Tibial nerve (tissue), 3 donors: ENCODE measurements at regions not wholly inside any gene's neighbourhood (a gene's known extent, or its start where the extent isn't known, plus 50 kb on each side); places are given as distances from the start of the nearest gene placed in this dataset.

Experiments used
- POLR2A ChIP-seq, 2 donors: fragments of 450-650 bp; IDR thresholded peaks; one replicate each; pipeline ENCODE4 v1.6.1; 2017; ENCODE audit warnings: antibody characterized with exemption in 2 of 2, mild to moderate bottlenecking in 2 of 2, moderate library complexity in 2 of 2
- TF ChIP-seq, protein P1 (sequence below), 5 experiments: fragments of 200-600 bp in 3 of 5; fragments of 450-650 bp in 2 of 5; sonication (generic) in 3 of 5; IDR thresholded peaks; one replicate each; pipeline ENCODE4 v1.5.1; 2016 to 2019; ENCODE audit warnings: antibody characterized with exemption in 5 of 5, mild to moderate bottlenecking in 3 of 5, moderate library complexity in 2 of 5

DNA sequence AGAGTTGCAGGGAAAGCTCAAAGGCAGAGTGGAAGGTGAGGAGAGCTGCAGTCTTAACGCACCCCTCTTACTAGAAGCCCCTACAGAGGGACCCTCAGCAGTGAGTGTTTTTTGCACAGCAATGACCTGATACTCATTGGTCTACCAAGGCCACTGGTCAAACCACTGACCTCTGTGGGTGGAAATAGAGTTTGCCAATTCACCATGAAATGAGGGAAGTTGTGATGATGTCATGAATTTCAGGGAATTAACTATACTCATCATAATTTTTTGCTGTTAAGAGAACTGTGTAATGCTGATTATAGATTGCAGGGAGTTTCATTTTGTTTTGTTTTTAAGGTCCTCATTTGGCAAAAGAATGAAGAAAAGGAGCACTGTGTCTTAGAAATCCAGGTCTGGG, 101.7 kb upstream of the SMAD3 start:
- no peak for TF ChIP-seq POLR2A (IDR thresholded peaks at IDR 0.05)
- TF ChIP-seq, protein P1, sequence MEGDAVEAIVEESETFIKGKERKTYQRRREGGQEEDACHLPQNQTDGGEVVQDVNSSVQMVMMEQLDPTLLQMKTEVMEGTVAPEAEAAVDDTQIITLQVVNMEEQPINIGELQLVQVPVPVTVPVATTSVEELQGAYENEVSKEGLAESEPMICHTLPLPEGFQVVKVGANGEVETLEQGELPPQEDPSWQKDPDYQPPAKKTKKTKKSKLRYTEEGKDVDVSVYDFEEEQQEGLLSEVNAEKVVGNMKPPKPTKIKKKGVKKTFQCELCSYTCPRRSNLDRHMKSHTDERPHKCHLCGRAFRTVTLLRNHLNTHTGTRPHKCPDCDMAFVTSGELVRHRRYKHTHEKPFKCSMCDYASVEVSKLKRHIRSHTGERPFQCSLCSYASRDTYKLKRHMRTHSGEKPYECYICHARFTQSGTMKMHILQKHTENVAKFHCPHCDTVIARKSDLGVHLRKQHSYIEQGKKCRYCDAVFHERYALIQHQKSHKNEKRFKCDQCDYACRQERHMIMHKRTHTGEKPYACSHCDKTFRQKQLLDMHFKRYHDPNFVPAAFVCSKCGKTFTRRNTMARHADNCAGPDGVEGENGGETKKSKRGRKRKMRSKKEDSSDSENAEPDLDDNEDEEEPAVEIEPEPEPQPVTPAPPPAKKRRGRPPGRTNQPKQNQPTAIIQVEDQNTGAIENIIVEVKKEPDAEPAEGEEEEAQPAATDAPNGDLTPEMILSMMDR (IDR thresholded peaks at IDR 0.05) = no peak
